Fibroblast of lung (primary cell): ENCODE measurements at regions not wholly inside any gene's neighbourhood (a gene's known extent, or its start where the extent isn't known, plus 50 kb on each side); places are given as distances from the start of the nearest gene placed in this dataset.
"Not testable (repeated sequence)": the region's sequence is repeated elsewhere in the genome, so short reads cannot be mapped to it uniquely, and the experiment has no call there.

ENCODE experiments used
- DNase-seq, 2 donors: peaks; one replicate each; pipeline versions ENCODE4 v3.0.0 to v3.0.0-alpha.2; 2010; ENCODE audit warnings: low read depth in 2 of 2
- H2AFZ ChIP-seq: 2 replicates; pipeline ENCODE4 v1.5.1; 2012; ENCODE audit warnings: low read length, control low read depth, inconsistent platforms
- H3K27ac ChIP-seq: 2 replicates; pipeline ENCODE4 v1.5.1; 2011; ENCODE audit warnings: low read length, control low read depth; ENCODE audit not compliant: insufficient read depth
- H3K27me3 ChIP-seq: 2 replicates; pipeline ENCODE4 v1.5.1; 2011; ENCODE audit warnings: mild to moderate bottlenecking, low read length; ENCODE audit not compliant: control insufficient read depth, insufficient read depth
- H3K36me3 ChIP-seq: 2 replicates; pipeline ENCODE4 v1.5.1; 2011; ENCODE audit warnings: low read length; ENCODE audit not compliant: control insufficient read depth, insufficient read depth
- H3K4me1 ChIP-seq: 2 replicates; pipeline ENCODE4 v1.5.1; 2011; ENCODE audit warnings: low read length; ENCODE audit not compliant: control insufficient read depth, insufficient read depth; ENCODE audit errors: extremely low read depth
- H3K4me2 ChIP-seq: 2 replicates; pipeline ENCODE4 v1.5.1; 2011; ENCODE audit warnings: low read length, control low read depth; ENCODE audit not compliant: insufficient read depth; ENCODE audit errors: extremely low read depth
- H3K4me3 ChIP-seq, 4 experiments: fragments of 200-600 bp in 1 of 4; sonication (generic) in 1 of 4; replicated peaks in 1 of 4; 2 replicates each; pipeline ENCODE4 v1.5.1; 2011 to 2016; ENCODE audit warnings: low read length in 4 of 4, low read depth in 3 of 4, mild to moderate bottlenecking in 3 of 4, control low read depth in 2 of 4, inconsistent platforms in 1 of 4, mixed read lengths in 1 of 4; ENCODE audit not compliant: insufficient read depth in 1 of 4; ENCODE audit errors: control extremely low read depth in 1 of 4
- H3K79me2 ChIP-seq: 2 replicates; pipeline ENCODE4 v1.5.1; 2012; ENCODE audit warnings: mild to moderate bottlenecking, low read length, inconsistent platforms; ENCODE audit not compliant: control insufficient read depth, insufficient read depth
- H3K9ac ChIP-seq: 2 replicates; pipeline ENCODE4 v1.5.1; 2011; ENCODE audit warnings: mild to moderate bottlenecking, low read length, control low read depth; ENCODE audit not compliant: insufficient read depth
- H3K9me3 ChIP-seq: 2 replicates; pipeline ENCODE4 v1.5.1; 2012; ENCODE audit warnings: low read depth, low read length; ENCODE audit not compliant: control insufficient read depth, insufficient read depth
- H4K20me1 ChIP-seq: 2 replicates; pipeline ENCODE4 v1.5.1; 2011; ENCODE audit warnings: low read length; ENCODE audit not compliant: control insufficient read depth, insufficient read depth; ENCODE audit errors: extremely low read depth
- EZH2 ChIP-seq: IDR thresholded peaks from 2 replicates; pipeline ENCODE4 v1.5.1; 2012; ENCODE audit warnings: low read length, control low read depth, mild to moderate bottlenecking; ENCODE audit errors: missing control alignments
- TF ChIP-seq, protein P1 (sequence below), 2 donors: IDR thresholded peaks in 1 of 2; conservative IDR thresholded peaks in 1 of 2; 1 replicate in 1 of 2; 2 replicates in 1 of 2; pipeline ENCODE4 v1.5.1; 2011 to 2012; ENCODE audit warnings: low read length in 2 of 2, control low read depth in 1 of 2, inconsistent platforms in 1 of 2, low read depth in 1 of 2, mild to moderate bottlenecking in 1 of 2

DNA sequence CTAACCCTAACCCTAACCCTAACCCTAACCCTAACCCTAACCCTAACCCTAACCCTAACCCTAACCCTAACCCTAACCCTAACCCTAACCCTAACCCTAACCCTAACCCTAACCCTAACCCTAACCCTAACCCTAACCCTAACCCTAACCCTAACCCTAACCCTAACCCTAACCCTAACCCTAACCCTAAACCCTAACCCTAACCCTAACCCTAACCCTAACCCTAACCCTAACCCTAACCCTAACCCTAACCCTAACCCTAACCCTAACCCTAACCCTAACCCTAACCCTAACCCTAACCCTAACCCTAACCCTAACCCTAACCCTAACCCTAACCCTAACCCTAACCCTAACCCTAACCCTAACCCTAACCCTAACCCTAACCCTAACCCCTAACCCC lies 80.6 kb upstream of the PLEKHG4B start:
- not testable (repeated sequence) for H3K79me2 ChIP-seq, H3K9me3 ChIP-seq, H3K4me1 ChIP-seq, H2AFZ ChIP-seq, DNase-seq, H3K36me3 ChIP-seq, H3K9ac ChIP-seq, H3K27ac ChIP-seq, H4K20me1 ChIP-seq, H3K4me2 ChIP-seq, H3K27me3 ChIP-seq, H3K4me3 ChIP-seq

DNA sequence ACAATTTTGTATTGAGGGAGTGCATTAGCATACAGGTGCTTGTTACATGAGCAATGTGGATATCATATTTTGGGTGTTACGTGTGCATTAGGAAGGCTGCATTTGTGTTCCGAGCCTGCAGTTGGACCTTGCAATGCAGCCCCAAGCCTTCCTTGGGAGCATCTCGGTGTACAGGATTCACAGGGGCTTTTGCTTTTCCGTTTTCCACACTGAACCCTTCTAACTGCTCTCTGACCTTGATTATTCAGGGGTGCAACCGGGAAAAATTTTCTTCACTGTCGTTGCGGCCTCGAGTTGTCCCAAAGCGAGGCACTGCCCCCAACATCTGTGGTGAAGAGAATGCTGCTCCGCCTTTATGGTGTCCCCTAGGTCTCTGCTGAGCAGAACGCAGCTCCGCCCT lies 80.1 kb upstream of the PLEKHG4B start:
- Histone ChIP-seq H3K4me1 (no peaks in the 10 kb centered on the region), H2AFZ (no peak overlapping the region), H3K4me2 (no peak overlapping the region), H3K79me2 (no peaks in the 10 kb centered on the region), H3K9me3 (no peaks in the 10 kb centered on the region), H3K27me3 (no peaks in the 10 kb centered on the region), H3K27ac (no peak overlapping the region), H4K20me1 (no peaks in the 10 kb centered on the region), H3K9ac (no peak overlapping the region), H3K36me3 (no peaks in the 10 kb centered on the region), H3K4me3 (no peak overlapping the region)
- TF ChIP-seq, protein P1, sequence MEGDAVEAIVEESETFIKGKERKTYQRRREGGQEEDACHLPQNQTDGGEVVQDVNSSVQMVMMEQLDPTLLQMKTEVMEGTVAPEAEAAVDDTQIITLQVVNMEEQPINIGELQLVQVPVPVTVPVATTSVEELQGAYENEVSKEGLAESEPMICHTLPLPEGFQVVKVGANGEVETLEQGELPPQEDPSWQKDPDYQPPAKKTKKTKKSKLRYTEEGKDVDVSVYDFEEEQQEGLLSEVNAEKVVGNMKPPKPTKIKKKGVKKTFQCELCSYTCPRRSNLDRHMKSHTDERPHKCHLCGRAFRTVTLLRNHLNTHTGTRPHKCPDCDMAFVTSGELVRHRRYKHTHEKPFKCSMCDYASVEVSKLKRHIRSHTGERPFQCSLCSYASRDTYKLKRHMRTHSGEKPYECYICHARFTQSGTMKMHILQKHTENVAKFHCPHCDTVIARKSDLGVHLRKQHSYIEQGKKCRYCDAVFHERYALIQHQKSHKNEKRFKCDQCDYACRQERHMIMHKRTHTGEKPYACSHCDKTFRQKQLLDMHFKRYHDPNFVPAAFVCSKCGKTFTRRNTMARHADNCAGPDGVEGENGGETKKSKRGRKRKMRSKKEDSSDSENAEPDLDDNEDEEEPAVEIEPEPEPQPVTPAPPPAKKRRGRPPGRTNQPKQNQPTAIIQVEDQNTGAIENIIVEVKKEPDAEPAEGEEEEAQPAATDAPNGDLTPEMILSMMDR (conservative IDR thresholded peaks at IDR 0.05 in 1 of 2, IDR thresholded peaks at IDR 0.05 in 1 of 2; ENCODE audit: low read depth in 1 of 2, low read length in 2 of 2) = no peak
- no peak for TF ChIP-seq EZH2
- peak; percentile 14 to 36 for DNase-seq

DNA sequence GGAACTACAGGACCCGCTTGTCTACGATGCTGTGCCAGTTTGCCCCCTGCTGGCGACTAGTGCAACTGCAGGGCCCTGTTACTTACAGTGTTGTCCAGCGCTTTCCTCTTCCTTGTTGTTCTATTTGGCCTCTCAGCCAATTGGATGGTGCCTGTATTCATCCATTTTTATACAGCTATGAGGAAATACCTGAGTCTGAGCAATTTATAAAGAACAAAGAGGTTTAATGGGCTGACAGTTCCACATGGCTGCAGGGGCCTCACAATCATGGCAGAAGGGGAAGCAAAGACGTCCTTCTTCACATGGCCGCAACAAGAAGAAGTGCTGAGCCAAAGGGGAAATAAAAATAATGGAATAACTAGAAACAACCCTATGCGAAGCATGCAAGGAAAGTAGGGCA lies 78.7 kb upstream of the PLEKHG4B start:
- no peaks in the 10 kb centered on the region for H3K79me2 ChIP-seq
- no peaks in the 10 kb centered on the region for H3K27me3 ChIP-seq
- H3K36me3 ChIP-seq = no peaks in the 10 kb centered on the region
- H4K20me1 ChIP-seq = no peaks in the 10 kb centered on the region
- H3K4me1 ChIP-seq = no peaks in the 10 kb centered on the region
- no peak for TF ChIP-seq EZH2
- TF ChIP-seq, protein P1 (conservative IDR thresholded peaks at IDR 0.05 in 1 of 2, IDR thresholded peaks at IDR 0.05 in 1 of 2; ENCODE audit: low read depth in 1 of 2, low read length in 2 of 2) = no peak
- H3K4me2 ChIP-seq = no peak overlapping the region
- no peak overlapping the region for H2AFZ ChIP-seq
- H3K4me3 ChIP-seq = no peak overlapping the region
- no peak for DNase-seq
- no peak overlapping the region for H3K27ac ChIP-seq
- no peaks in the 10 kb centered on the region for H3K9me3 ChIP-seq
- no peak overlapping the region for H3K9ac ChIP-seq

DNA sequence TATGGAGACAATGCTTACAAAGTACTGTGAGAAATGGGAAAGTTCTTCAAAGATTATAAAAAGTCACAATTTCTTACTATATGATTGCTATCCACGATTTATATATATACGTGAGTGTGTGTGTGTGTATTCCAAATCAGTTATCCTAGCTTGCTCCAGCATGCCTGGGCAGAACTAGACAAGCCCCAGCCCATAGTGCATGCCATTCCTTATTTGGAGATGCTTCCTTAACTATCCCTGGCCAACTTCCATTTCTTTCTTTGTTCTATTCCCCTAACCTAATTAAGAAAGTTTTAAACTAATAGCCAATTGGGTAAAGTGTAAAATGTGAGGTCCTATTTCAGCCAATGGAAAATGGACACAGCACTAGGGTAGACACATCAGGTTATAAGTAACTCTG lies 77.3 kb upstream of the PLEKHG4B start:
- not testable (repeated sequence) for H3K9ac ChIP-seq, H3K4me1 ChIP-seq, H3K4me2 ChIP-seq, H3K36me3 ChIP-seq, H3K27me3 ChIP-seq, H3K4me3 ChIP-seq, H3K9me3 ChIP-seq, H3K79me2 ChIP-seq, H4K20me1 ChIP-seq, H2AFZ ChIP-seq, H3K27ac ChIP-seq
- peak; percentile 22 to 61 for DNase-seq

DNA sequence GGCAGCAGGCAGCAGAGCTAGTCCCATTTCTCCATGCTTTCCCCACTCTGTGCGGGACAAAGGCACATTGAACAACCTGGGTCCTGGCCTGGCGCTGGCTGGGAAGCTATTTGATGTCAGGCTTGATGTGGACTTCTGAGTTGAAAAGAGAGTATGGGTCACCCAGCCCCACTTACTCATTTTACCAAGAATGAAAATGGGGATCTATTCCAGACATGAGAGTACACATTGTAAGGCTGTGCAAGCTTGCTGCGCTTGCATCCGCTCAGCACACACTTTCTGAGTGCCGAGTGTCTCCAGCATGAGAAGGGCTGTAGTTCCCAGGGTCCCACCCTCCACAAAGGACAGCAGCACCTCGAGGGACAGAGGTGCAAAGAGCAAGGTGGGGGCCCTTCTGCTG lies 71.7 kb upstream of the PLEKHG4B start:
- not testable (repeated sequence) for H3K79me2 ChIP-seq, H3K36me3 ChIP-seq, H4K20me1 ChIP-seq, H3K4me1 ChIP-seq, H3K4me2 ChIP-seq, H3K4me3 ChIP-seq, H3K27ac ChIP-seq, H3K9me3 ChIP-seq, H3K9ac ChIP-seq, H3K27me3 ChIP-seq, DNase-seq, H2AFZ ChIP-seq
